H1 (cell line): ENCODE measurements at regions not wholly inside any gene's neighbourhood (a gene's known extent, or its start where the extent isn't known, plus 50 kb on each side); places are given as distances from the start of the nearest gene placed in this dataset.

Experiments
- CHD2 ChIP-seq: IDR thresholded peaks from 2 replicates; pipeline ENCODE4 v1.6.1; 2012; ENCODE audit warnings: low read length, improper control_type of control experiment
- HDAC2 ChIP-seq, 2 experiments: fragments of 300-600 bp in 1 of 2; sonication (generic) in 1 of 2; IDR thresholded peaks; 2 replicates each; pipeline ENCODE4 v1.6.1; 2011 to 2012; ENCODE audit warnings: low read depth in 2 of 2, low read length in 2 of 2, mild to moderate bottlenecking in 2 of 2, moderate library complexity in 2 of 2, borderline replicate concordance in 1 of 2, inconsistent platforms in 1 of 2
- MAFK ChIP-seq: IDR thresholded peaks from 2 replicates; pipeline ENCODE4 v1.6.1; 2012; ENCODE audit warnings: low read depth, mild to moderate bottlenecking, improper control_type of control experiment, low read length
- POLR2A ChIP-seq, 2 experiments: IDR thresholded peaks; 1 replicate in 1 of 2; 2 replicates in 1 of 2; pipeline ENCODE4 v1.6.1; 2011; ENCODE audit warnings: low read depth in 2 of 2, low read length in 2 of 2, mild to moderate bottlenecking in 2 of 2; ENCODE audit errors: control extremely low read depth in 1 of 2
- POLR2AphosphoS5 ChIP-seq: IDR thresholded peaks from 2 replicates; pipeline ENCODE4 v1.6.1; 2011; ENCODE audit warnings: low read depth, low read length
- RAD21 ChIP-seq, 2 experiments: IDR thresholded peaks in 1 of 2; conservative IDR thresholded peaks in 1 of 2; 2 replicates each; pipeline ENCODE4 v1.6.1; 2011; ENCODE audit warnings: low read depth in 2 of 2, low read length in 2 of 2, improper control_type of control experiment in 1 of 2, inconsistent platforms in 1 of 2, mild to moderate bottlenecking in 1 of 2, moderate library complexity in 1 of 2
- TF ChIP-seq, protein P1 (sequence below), 3 experiments: IDR thresholded peaks; 1 replicate in 2 of 3; 2 replicates in 1 of 3; pipeline versions ENCODE4 v1.5.1 to v1.6.1; 2011; ENCODE audit warnings: low read length in 3 of 3, mild to moderate bottlenecking in 3 of 3, inconsistent platforms in 2 of 3, low read depth in 1 of 3, moderate library complexity in 1 of 3; ENCODE audit not compliant: insufficient read depth in 1 of 3; ENCODE audit errors: control extremely low read depth in 1 of 3
- TF ChIP-seq, protein P2 (sequence below): IDR thresholded peaks from 2 replicates; pipeline ENCODE4 v1.6.1; 2011; ENCODE audit warnings: low read depth, mild to moderate bottlenecking, low read length; ENCODE audit not compliant: insufficient read depth

DNA sequence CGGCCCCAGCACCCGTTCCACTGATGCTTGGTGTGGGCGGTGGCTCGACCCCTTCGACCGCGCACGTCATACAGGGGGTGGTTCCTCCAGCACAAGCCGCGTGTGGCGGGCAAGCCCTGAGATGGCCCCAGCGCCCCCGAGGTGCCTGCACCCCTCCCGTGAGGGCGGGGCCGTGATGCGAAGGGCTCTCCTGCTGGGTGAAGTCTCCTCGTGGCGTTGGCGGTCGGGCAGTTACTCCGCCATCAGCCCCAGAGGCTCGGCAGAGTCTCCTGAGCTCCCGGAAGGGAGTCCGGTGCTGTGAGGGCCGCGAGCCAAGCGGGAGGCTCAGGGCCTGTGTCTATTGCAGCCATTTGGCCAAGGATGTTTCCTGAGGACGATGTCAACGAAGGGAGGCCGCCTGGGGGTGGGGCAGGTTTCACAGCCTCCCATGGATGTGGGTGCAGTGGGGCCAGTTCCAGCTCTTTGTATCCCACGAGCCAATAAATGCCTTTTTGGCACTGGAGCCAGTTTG is 78.1 kb upstream of the GALNT9 start:
- no peak for TF ChIP-seq RAD21 (IDR thresholded peaks at IDR 0.05 in 1 of 2, conservative IDR thresholded peaks at IDR 0.05 in 1 of 2; ENCODE audit: low read depth in 2 of 2, low read length in 2 of 2)
- TF ChIP-seq, protein P1, sequence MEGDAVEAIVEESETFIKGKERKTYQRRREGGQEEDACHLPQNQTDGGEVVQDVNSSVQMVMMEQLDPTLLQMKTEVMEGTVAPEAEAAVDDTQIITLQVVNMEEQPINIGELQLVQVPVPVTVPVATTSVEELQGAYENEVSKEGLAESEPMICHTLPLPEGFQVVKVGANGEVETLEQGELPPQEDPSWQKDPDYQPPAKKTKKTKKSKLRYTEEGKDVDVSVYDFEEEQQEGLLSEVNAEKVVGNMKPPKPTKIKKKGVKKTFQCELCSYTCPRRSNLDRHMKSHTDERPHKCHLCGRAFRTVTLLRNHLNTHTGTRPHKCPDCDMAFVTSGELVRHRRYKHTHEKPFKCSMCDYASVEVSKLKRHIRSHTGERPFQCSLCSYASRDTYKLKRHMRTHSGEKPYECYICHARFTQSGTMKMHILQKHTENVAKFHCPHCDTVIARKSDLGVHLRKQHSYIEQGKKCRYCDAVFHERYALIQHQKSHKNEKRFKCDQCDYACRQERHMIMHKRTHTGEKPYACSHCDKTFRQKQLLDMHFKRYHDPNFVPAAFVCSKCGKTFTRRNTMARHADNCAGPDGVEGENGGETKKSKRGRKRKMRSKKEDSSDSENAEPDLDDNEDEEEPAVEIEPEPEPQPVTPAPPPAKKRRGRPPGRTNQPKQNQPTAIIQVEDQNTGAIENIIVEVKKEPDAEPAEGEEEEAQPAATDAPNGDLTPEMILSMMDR (IDR thresholded peaks at IDR 0.05; ENCODE audit: control extremely low read depth in 1 of 3, insufficient read depth in 1 of 3, low read depth in 1 of 3, low read length in 3 of 3) = no peak
- TF ChIP-seq CHD2 = no peak
- TF ChIP-seq, protein P2, sequence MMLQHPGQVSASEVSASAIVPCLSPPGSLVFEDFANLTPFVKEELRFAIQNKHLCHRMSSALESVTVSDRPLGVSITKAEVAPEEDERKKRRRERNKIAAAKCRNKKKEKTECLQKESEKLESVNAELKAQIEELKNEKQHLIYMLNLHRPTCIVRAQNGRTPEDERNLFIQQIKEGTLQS = no peak
- no peak for TF ChIP-seq MAFK
- no peak for TF ChIP-seq POLR2AphosphoS5
- TF ChIP-seq POLR2A (IDR thresholded peaks at IDR 0.05; ENCODE audit: control extremely low read depth in 1 of 2, low read depth in 2 of 2, low read length in 2 of 2) = no peak
- TF ChIP-seq HDAC2 (IDR thresholded peaks at IDR 0.05; ENCODE audit: borderline replicate concordance in 1 of 2, low read depth in 2 of 2, low read length in 2 of 2) = no peak
